ENCODE measurements at regions not wholly inside any gene's neighbourhood (a gene's known extent, or its start where the extent isn't known, plus 50 kb on each side); places are given as distances from the start of the nearest gene placed in this dataset.
"Not testable (repeated sequence)": the region's sequence is repeated elsewhere in the genome, so short reads cannot be mapped to it uniquely, and the experiment has no call there.

DNA sequence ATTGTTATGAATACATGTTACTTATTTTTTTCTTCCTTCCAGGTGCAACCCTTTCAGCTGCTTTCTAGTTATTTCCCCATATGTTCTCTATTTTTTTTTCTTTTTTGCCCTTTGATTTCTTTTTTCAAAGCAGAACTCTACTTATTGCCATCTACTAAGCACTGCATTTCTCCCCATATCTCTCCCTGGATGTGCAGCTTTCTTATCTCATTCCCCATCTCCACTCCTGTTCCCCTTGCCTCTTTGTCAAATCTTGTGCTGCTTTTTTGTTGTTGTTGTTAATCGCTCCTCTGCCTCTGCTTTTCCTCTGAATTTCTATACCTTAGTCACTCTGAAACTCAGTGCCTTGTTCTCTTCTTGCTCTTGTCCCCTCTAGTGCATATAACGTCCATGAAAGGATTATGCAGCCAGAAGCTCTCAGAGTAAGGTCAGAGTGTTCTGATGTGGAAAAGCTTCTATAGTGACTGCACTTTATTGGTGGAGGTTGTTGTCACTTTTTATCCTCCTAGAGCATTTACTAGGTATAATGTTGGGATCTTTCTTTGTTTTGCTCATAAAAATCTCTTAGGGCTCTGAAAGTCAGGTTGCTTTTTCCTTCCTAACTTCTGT lies 51.1 kb upstream of the JADE1 start:
- no peaks in the 10 kb centered on the region for H3K4me1 ChIP-seq (ENCODE audit: insufficient read depth, low read length)
- H3K27me3 ChIP-seq (ENCODE audit: insufficient read depth, low read length), result no peaks in the 10 kb centered on the region
- H2AFZ ChIP-seq (ENCODE audit: low read depth, low read length), result no peak overlapping the region
- H3K36me3 ChIP-seq (ENCODE audit: insufficient read depth, low read length), result no peaks in the 10 kb centered on the region
- no peaks in the 10 kb centered on the region for H3K9me3 ChIP-seq (ENCODE audit: low read length)
- H3K4me3 ChIP-seq (ENCODE audit: low read length), result no peak overlapping the region

GRCh38 chr4:128757712-128758111 lies 51.8 kb upstream of the JADE1 start:
- Histone ChIP-seq H3K27me3 (ENCODE audit: insufficient read depth, low read length) (no peaks in the 10 kb centered on the region), H3K36me3 (ENCODE audit: insufficient read depth, low read length) (no peaks in the 10 kb centered on the region), H3K4me3 (ENCODE audit: low read length) (no peak overlapping the region), H2AFZ (ENCODE audit: low read depth, low read length) (no peak overlapping the region), H3K4me1 (ENCODE audit: insufficient read depth, low read length) (no peaks in the 10 kb centered on the region), H3K9me3 (ENCODE audit: low read length) (no peaks in the 10 kb centered on the region)

DNA sequence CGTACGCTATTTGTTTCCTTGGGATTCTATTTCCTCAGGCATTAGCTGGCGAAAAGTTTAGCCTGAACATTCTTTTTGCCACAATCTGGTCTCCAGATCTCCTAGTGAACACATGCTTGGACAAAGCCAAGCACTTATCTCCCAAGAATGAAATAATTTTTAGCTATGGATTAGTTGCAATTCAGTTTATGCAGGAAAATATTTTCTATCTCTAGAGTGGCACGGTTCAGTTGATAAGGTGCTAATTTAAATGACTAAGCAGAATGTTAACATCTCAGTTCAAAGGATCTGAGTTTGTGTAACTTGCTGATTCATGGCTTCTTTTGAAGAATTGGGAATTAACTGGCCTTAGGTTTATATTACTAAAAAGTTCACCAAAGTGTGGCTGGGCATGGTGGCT lies 58.1 kb upstream of the JADE1 start:
- Histone ChIP-seq H3K36me3 (ENCODE audit: insufficient read depth, low read length) (no peaks in the 10 kb centered on the region), H3K4me1 (ENCODE audit: insufficient read depth, low read length) (no peaks in the 10 kb centered on the region), H3K27me3 (ENCODE audit: insufficient read depth, low read length) (no peaks in the 10 kb centered on the region), H2AFZ (ENCODE audit: low read depth, low read length) (no peak overlapping the region), H3K9me3 (ENCODE audit: low read length) (no peaks in the 10 kb centered on the region), H3K4me3 (ENCODE audit: low read length) (no peak overlapping the region)

- H3K4me1 ChIP-seq (ENCODE audit: insufficient read depth, low read length); H3K9me3 ChIP-seq (ENCODE audit: low read length); H2AFZ ChIP-seq (ENCODE audit: low read depth, low read length); H3K27me3 ChIP-seq (ENCODE audit: insufficient read depth, low read length); H3K36me3 ChIP-seq (ENCODE audit: insufficient read depth, low read length); H3K4me3 ChIP-seq (ENCODE audit: low read length): not testable (repeated sequence)
Measured at GRCh38 chr4:128741748-128742147, 67.8 kb upstream of the JADE1 start.

GRCh38 chr4:128737098-128737513 lies 72.4 kb upstream of the JADE1 start:
- Histone ChIP-seq H3K9me3 (ENCODE audit: low read length) (peaks cover 1% of the 10 kb centered on the region), H3K36me3 (ENCODE audit: insufficient read depth, low read length) (no peaks in the 10 kb centered on the region), H3K4me1 (ENCODE audit: insufficient read depth, low read length) (no peaks in the 10 kb centered on the region), H3K27me3 (ENCODE audit: insufficient read depth, low read length) (no peaks in the 10 kb centered on the region), H3K4me3 (ENCODE audit: low read length) (no peak overlapping the region), H2AFZ (ENCODE audit: low read depth, low read length) (no peak overlapping the region)

DNA sequence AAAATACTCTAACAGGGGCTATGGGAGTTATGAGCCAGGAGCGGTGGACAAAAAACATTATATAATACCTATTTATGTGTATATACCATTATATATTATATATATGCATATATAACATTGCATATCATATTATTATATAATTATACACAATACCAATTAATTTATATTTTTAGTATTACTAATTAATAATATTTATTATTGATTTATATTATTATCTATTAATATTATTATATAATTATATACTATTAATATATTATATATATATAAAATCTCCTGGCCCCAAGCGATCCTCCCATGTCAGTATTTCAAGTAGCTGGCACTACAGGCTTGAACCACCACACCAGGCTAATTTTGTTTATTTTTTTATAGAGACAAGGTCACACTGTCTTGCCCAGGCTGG lies 73.8 kb upstream of the JADE1 start:
- Histone ChIP-seq H3K36me3 (ENCODE audit: insufficient read depth, low read length) (no peaks in the 10 kb centered on the region), H3K27me3 (ENCODE audit: insufficient read depth, low read length) (no peaks in the 10 kb centered on the region), H3K4me1 (ENCODE audit: insufficient read depth, low read length) (no peaks in the 10 kb centered on the region), H3K9me3 (ENCODE audit: low read length) (no peaks in the 10 kb centered on the region), H3K4me3 (ENCODE audit: low read length) (no peak overlapping the region), H2AFZ (ENCODE audit: low read depth, low read length) (no peak overlapping the region)

DNA sequence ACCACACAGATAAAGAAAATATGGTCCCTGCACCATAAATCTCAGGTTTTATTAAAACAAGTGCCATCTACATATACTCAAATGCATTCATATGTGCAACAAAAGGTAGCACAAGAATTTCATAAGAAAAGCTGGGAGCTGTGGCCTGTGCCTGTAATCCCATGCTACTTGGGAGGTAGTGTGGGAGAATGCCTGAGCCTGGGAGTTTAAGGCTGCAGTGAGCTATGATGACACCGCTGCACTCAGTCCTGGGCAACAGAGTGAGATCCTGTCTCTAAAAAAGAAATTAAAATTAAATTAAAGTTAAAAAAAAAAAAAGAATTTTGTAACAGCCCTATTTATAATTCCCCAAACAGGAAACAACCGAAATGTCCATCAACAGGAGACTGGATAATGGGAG lies 81.3 kb upstream of the JADE1 start:
- H3K4me1 ChIP-seq (ENCODE audit: insufficient read depth, low read length), result peaks cover 8% of the 10 kb centered on the region
- H3K9me3 ChIP-seq (ENCODE audit: low read length), result no peaks in the 10 kb centered on the region
- no peak overlapping the region for H2AFZ ChIP-seq (ENCODE audit: low read depth, low read length)
- no peaks in the 10 kb centered on the region for H3K27me3 ChIP-seq (ENCODE audit: insufficient read depth, low read length)
- H3K36me3 ChIP-seq (ENCODE audit: insufficient read depth, low read length), result no peaks in the 10 kb centered on the region
- H3K4me3 ChIP-seq (ENCODE audit: low read length), result no peak overlapping the region

DNA sequence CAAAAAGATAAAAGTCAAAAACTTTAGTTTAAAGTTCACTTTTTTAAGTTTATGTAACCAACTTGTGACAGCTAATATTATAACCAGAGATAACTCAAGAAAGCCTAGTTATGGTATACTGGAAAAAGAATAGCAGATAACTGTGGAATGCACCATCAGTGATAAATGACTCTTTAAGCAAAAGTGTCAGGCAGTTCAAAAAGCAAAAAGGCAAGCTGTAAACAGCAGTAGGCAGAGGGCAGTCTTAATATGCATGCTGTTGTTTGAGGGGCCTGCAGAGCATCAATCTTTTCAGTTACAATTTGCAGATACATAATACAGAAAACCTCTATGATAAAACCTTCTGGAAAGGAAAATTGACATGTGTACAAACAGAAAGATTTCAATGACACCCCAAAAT lies 81.8 kb upstream of the JADE1 start:
- H3K9me3 ChIP-seq (ENCODE audit: low read length), result no peaks in the 10 kb centered on the region
- H3K4me3 ChIP-seq (ENCODE audit: low read length), result no peak overlapping the region
- H2AFZ ChIP-seq (ENCODE audit: low read depth, low read length), result no peak overlapping the region
- H3K4me1 ChIP-seq (ENCODE audit: insufficient read depth, low read length), result peaks cover 8% of the 10 kb centered on the region
- H3K27me3 ChIP-seq (ENCODE audit: insufficient read depth, low read length), result no peaks in the 10 kb centered on the region
- H3K36me3 ChIP-seq (ENCODE audit: insufficient read depth, low read length), result no peaks in the 10 kb centered on the region

DNA sequence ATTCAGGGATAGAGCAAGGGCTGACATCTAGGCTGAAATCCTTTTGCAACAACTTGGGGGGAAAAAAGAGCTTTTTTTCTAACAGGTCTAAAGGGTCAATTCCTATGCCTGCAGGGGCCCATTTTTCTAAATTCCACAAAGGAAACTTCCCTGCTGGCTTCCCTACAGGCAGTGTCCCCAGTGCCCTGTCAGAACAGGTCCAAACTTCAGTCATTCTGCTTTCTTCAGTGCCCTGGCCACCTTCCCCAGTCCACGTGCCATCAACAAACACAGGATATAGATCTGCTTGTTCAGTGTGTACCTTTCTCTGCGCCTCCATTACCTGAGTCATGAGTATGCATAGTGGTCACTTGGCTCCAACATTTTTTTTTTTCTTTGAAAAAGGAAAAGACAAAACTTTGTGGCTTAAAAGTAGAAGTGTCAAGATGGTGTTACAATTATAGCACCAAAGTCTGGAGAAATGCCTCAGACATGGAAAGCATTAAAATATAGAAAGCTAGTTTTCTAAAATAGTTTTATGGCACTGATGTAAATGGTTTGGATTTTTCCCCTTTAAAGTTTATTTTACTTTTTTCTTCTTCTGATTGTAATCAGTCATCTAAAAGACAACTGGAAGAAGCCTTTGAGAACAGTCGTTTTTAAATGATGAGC lies 84.0 kb upstream of the JADE1 start:
- H3K4me1 ChIP-seq (ENCODE audit: insufficient read depth, low read length), result peaks cover 15% of the 10 kb centered on the region
- H3K4me3 ChIP-seq (ENCODE audit: low read length), result no peak overlapping the region
- H2AFZ ChIP-seq (ENCODE audit: low read depth, low read length), result no peak overlapping the region

GRCh38 chr4:128722911-128723310 lies 86.6 kb upstream of the JADE1 start:
- Histone ChIP-seq H3K36me3 (ENCODE audit: insufficient read depth, low read length) (no peaks in the 10 kb centered on the region), H3K27me3 (ENCODE audit: insufficient read depth, low read length) (no peaks in the 10 kb centered on the region), H3K9me3 (ENCODE audit: low read length) (no peaks in the 10 kb centered on the region), H3K4me3 (ENCODE audit: low read length) (no peak overlapping the region), H3K4me1 (ENCODE audit: insufficient read depth, low read length) (peaks cover 15% of the 10 kb centered on the region), H2AFZ (ENCODE audit: low read depth, low read length) (no peak overlapping the region)

More for the DNA sequence above, 84.0 kb upstream of the JADE1 start:
- H3K27me3 ChIP-seq (ENCODE audit: insufficient read depth, low read length), result no peaks in the 10 kb centered on the region
- no peaks in the 10 kb centered on the region for H3K9me3 ChIP-seq (ENCODE audit: low read length)
- no peaks in the 10 kb centered on the region for H3K36me3 ChIP-seq (ENCODE audit: insufficient read depth, low read length)

DNA sequence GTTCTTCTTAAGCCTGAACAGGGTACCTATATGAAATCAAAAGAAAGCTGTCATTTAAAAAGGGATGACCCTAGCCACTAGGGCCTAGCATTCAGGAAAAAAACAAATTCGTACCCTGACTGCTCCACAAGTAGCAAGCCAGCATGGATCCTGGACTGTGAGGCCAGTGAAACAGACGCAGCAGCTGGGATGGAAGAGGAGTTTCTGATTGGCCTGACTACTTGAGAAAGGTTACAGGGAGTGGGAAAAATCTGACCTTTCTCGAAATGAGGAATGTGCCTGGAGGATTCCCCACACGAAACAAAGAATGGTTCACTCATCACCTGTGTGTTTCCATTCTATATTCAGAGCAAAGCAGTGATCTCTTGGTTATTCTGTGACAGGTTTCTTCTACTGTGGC lies 87.6 kb upstream of the JADE1 start:
- H3K27me3 ChIP-seq (ENCODE audit: insufficient read depth, low read length), result no peaks in the 10 kb centered on the region
- peak overlapping the region; percentile 49 for H2AFZ ChIP-seq (ENCODE audit: low read depth, low read length)
- H3K36me3 ChIP-seq (ENCODE audit: insufficient read depth, low read length), result no peaks in the 10 kb centered on the region
- peaks cover 15% of the 10 kb centered on the region for H3K4me1 ChIP-seq (ENCODE audit: insufficient read depth, low read length)
- H3K4me3 ChIP-seq (ENCODE audit: low read length), result no peak overlapping the region
- no peaks in the 10 kb centered on the region for H3K9me3 ChIP-seq (ENCODE audit: low read length)

- H3K4me1 ChIP-seq (ENCODE audit: insufficient read depth, low read length), result peaks cover 11% of the 10 kb centered on the region
- no peaks in the 10 kb centered on the region for H3K27me3 ChIP-seq (ENCODE audit: insufficient read depth, low read length)
- no peaks in the 10 kb centered on the region for H3K36me3 ChIP-seq (ENCODE audit: insufficient read depth, low read length)
Measured at GRCh38 chr4:128720270-128720669, 89.2 kb upstream of the JADE1 start.

DNA sequence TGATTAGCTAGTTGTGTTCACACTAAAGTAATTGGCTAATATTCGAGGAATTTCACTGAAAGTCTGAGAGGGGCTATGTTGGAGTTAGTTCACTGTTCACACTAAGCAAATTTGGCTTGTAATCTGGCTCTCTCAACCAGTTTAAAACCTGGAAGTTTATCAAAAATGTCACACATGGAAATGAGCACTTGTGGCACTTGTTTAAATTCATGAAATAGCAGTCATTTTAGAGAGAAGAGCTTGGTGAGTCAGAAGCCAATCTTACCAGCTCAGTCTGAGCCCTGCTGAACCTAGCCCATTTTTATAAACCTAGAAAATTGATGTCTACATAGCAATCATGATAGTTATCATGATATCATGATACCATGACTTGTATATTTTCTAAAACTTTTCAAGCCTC lies 90.7 kb upstream of the JADE1 start:
- no peaks in the 10 kb centered on the region for H3K36me3 ChIP-seq (ENCODE audit: insufficient read depth, low read length)
- no peaks in the 10 kb centered on the region for H3K27me3 ChIP-seq (ENCODE audit: insufficient read depth, low read length)
- no peak overlapping the region for H3K4me3 ChIP-seq (ENCODE audit: low read length)
- peaks cover 7% of the 10 kb centered on the region for H3K4me1 ChIP-seq (ENCODE audit: insufficient read depth, low read length)
- H2AFZ ChIP-seq (ENCODE audit: low read depth, low read length), result no peak overlapping the region
- H3K9me3 ChIP-seq (ENCODE audit: low read length), result no peaks in the 10 kb centered on the region

More at GRCh38 chr4:128720270-128720669, 89.2 kb upstream of the JADE1 start:
- Histone ChIP-seq H2AFZ (ENCODE audit: low read depth, low read length) (no peak overlapping the region), H3K4me3 (ENCODE audit: low read length) (no peak overlapping the region), H3K9me3 (ENCODE audit: low read length) (no peaks in the 10 kb centered on the region)

GRCh38 chr4:128716338-128716737 lies 93.2 kb upstream of the JADE1 start:
- H3K36me3 ChIP-seq (ENCODE audit: insufficient read depth, low read length), result no peaks in the 10 kb centered on the region
- no peaks in the 10 kb centered on the region for H3K27me3 ChIP-seq (ENCODE audit: insufficient read depth, low read length)
- H3K4me3 ChIP-seq (ENCODE audit: low read length), result no peak overlapping the region
- H3K9me3 ChIP-seq (ENCODE audit: low read length), result no peaks in the 10 kb centered on the region
- H3K4me1 ChIP-seq (ENCODE audit: insufficient read depth, low read length), result no peaks in the 10 kb centered on the region
- H2AFZ ChIP-seq (ENCODE audit: low read depth, low read length), result no peak overlapping the region

Measured in neuron (in vitro differentiated cells).